SK-N-SH (cell line): ENCODE measurements at regions not wholly inside any gene's neighbourhood (a gene's known extent, or its start where the extent isn't known, plus 50 kb on each side); places are given as distances from the start of the nearest gene placed in this dataset.

Experiments
- CTCF ChIA-PET: fragments of 300-600, 350-600 bp; formaldehyde crosslinking; extraction: SDS; loops from one replicate; lab custom pipeline; 2021; lab: Yijun Ruan, JAX
- POLR2A ChIA-PET: fragments of 350-600 bp; sonication (Branson Sonifier 250); formaldehyde crosslinking; extraction: SDS; loops from one replicate; lab custom pipeline; 2020; ENCODE audit warnings: antibody characterized with exemption, inconsistent platforms; lab: Yijun Ruan, JAX
- DNase-seq: peaks from one replicate; pipeline ENCODE4 v3.0.0; 2012
- H2AFZ ChIP-seq: fragments of 200-600 bp; sonication (generic); 2 replicates; pipeline ENCODE4 v1.8.1; 2016; ENCODE audit warnings: antibody characterized with exemption, mild to moderate bottlenecking, low read depth
- H3F3A ChIP-seq: fragments of 200-600 bp; sonication (generic); replicated peaks from 2 replicates; pipeline ENCODE3; 2016; ENCODE audit warnings: antibody characterized with exemption, mild to moderate bottlenecking; ENCODE audit not compliant: insufficient read depth
- H3K27ac ChIP-seq, 2 experiments: fragments of 200-500 bp in 1 of 2; fragments of 200-600 bp in 1 of 2; sonication (Bioruptor generic) in 1 of 2; sonication (generic), shearing (Covaris generic) in 1 of 2; 2 replicates each; pipeline versions ENCODE4 v1.5.1 to v1.6.1; 2014 to 2016; ENCODE audit warnings: low read depth in 2 of 2, inconsistent platforms in 1 of 2, low read length in 1 of 2, mild to moderate bottlenecking in 1 of 2, mixed read lengths in 1 of 2
- H3K27me3 ChIP-seq: fragments of 200-600 bp; sonication (generic), shearing (Covaris generic); 2 replicates; pipeline ENCODE4 v1.6.1; 2016; ENCODE audit warnings: mixed run types; ENCODE audit not compliant: insufficient read depth
- H3K36me3 ChIP-seq, 2 experiments: fragments of 200-500 bp in 1 of 2; fragments of 200-600 bp in 1 of 2; sonication (Bioruptor generic) in 1 of 2; sonication (generic) in 1 of 2; replicated peaks in 1 of 2; 2 replicates each; pipeline versions ENCODE3 to v1.5.1; 2014 to 2016; ENCODE audit warnings: low read length in 1 of 2, mild to moderate bottlenecking in 1 of 2; ENCODE audit not compliant: insufficient read depth in 2 of 2, control insufficient read depth in 1 of 2
- H3K4me1 ChIP-seq, 2 experiments: fragments of 200-500 bp in 1 of 2; fragments of 200-600 bp in 1 of 2; sonication (Bioruptor generic) in 1 of 2; sonication (generic), shearing (Covaris generic) in 1 of 2; 2 replicates each; pipeline versions ENCODE4 v1.5.1 to v1.6.1; 2014 to 2016; ENCODE audit warnings: low read depth in 1 of 2, low read length in 1 of 2, mixed run types in 1 of 2; ENCODE audit not compliant: insufficient read depth in 2 of 2, control insufficient read depth in 1 of 2
- H3K4me2 ChIP-seq: fragments of 200-600 bp; sonication (generic), shearing (Covaris generic); 2 replicates; pipeline ENCODE4 v1.6.1; 2017; ENCODE audit warnings: mixed run types
- H3K4me3 ChIP-seq, 2 experiments: fragments of 200-500 bp in 1 of 2; fragments of 200-600 bp in 1 of 2; sonication (Bioruptor generic) in 1 of 2; sonication (generic), shearing (Covaris generic) in 1 of 2; 2 replicates each; pipeline versions ENCODE4 v1.5.1 to v1.8.1; 2014 to 2016; ENCODE audit warnings: low read depth in 2 of 2, inconsistent platforms in 1 of 2, low read length in 1 of 2, mild to moderate bottlenecking in 1 of 2, mixed read lengths in 1 of 2, moderate library complexity in 1 of 2
- H3K79me2 ChIP-seq: fragments of 200-600 bp; sonication (generic); 2 replicates; pipeline ENCODE4 v1.8.1; 2017; ENCODE audit warnings: mild to moderate bottlenecking; ENCODE audit not compliant: insufficient read depth
- H3K9ac ChIP-seq: fragments of 200-600 bp; sonication (generic); 2 replicates; pipeline ENCODE4 v1.6.1; 2017; ENCODE audit warnings: mixed run types
- H3K9me2 ChIP-seq: fragments of 200-600 bp; sonication (generic); 2 replicates; pipeline ENCODE4 v1.6.1; 2017; ENCODE audit warnings: mixed run types
- H3K9me3 ChIP-seq: fragments of 200-600 bp; sonication (generic); 2 replicates; pipeline ENCODE4 v1.6.1; 2017; ENCODE audit warnings: mixed run types, mild to moderate bottlenecking, moderate library complexity
- H4K20me1 ChIP-seq: fragments of 200-600 bp; sonication (generic); 2 replicates; pipeline ENCODE4 v1.6.1; 2017; ENCODE audit warnings: mild to moderate bottlenecking, mixed run types; ENCODE audit not compliant: insufficient read depth
- CHD2 ChIP-seq: fragments of 150-350 bp; IDR thresholded peaks from 2 replicates; pipeline ENCODE4 v1.6.1; 2018; ENCODE audit warnings: low read length; ENCODE audit not compliant: partially characterized antibody
- CTCF ChIP-seq: fragments of 200-600 bp; sonication (generic); IDR thresholded peaks from 2 replicates; pipeline ENCODE4 v1.6.1; 2017; ENCODE audit warnings: antibody characterized with exemption, mild to moderate bottlenecking, moderate library complexity
- EP300 ChIP-seq, 2 experiments: IDR thresholded peaks; 2 replicates each; pipeline versions ENCODE4 v1.4.0 to v1.6.1; 2012; ENCODE audit warnings: borderline replicate concordance in 1 of 2, low read depth in 1 of 2, low read length in 1 of 2
- EZH2phosphoT487 ChIP-seq: fragments of 200-600 bp; sonication (generic); IDR thresholded peaks from 2 replicates; pipeline ENCODE4 v1.6.1; 2017; ENCODE audit warnings: low read depth, mixed run types, mild to moderate bottlenecking, antibody characterized with exemption, moderate library complexity, borderline replicate concordance
- FOSL2 ChIP-seq: IDR thresholded peaks from 2 replicates; pipeline ENCODE4 v1.4.0; 2012; ENCODE audit warnings: low read depth, mild to moderate bottlenecking, moderate library complexity, borderline replicate concordance
- JUND ChIP-seq: IDR thresholded peaks from 2 replicates; pipeline ENCODE4 v1.4.0; 2012
- MAX ChIP-seq: IDR thresholded peaks from 2 replicates; pipeline ENCODE4 v1.4.0; 2012; ENCODE audit warnings: low read depth
- MEF2A ChIP-seq: IDR thresholded peaks from 2 replicates; pipeline ENCODE4 v1.4.0; 2012; ENCODE audit warnings: low read depth, borderline replicate concordance
- NRF1 ChIP-seq: IDR thresholded peaks from 2 replicates; pipeline ENCODE4 v1.6.1; 2012; ENCODE audit warnings: low read depth, mild to moderate bottlenecking, low read length
- RAD21 ChIP-seq: IDR thresholded peaks from 2 replicates; pipeline ENCODE4 v1.6.1; 2012; ENCODE audit warnings: mild to moderate bottlenecking, low read length
- RXRA ChIP-seq: IDR thresholded peaks from 2 replicates; pipeline ENCODE4 v1.4.0; 2012; ENCODE audit warnings: low read depth, mild to moderate bottlenecking, borderline replicate concordance
- SIN3A ChIP-seq: IDR thresholded peaks from 2 replicates; pipeline ENCODE4 v1.6.1; 2012; ENCODE audit warnings: low read depth, mild to moderate bottlenecking, low read length, moderate library complexity, borderline replicate concordance
- TCF12 ChIP-seq: IDR thresholded peaks from 2 replicates; pipeline ENCODE4 v1.4.0; 2012
- USF1 ChIP-seq: IDR thresholded peaks from 2 replicates; pipeline ENCODE4 v1.4.0; 2012; ENCODE audit warnings: low read depth, borderline replicate concordance
- WGBS: methylation state at CpG from one replicate; pipeline ENCODE4 v1.1.6; 2017; ENCODE audit warnings: low lambda C conversion rate; 5-methylcytosine and 5-hydroxymethylcytosine counted together
- TF ChIP-seq, protein P1 (sequence below): IDR thresholded peaks from 2 replicates; pipeline ENCODE4 v1.6.1; 2012; ENCODE audit warnings: mild to moderate bottlenecking, low read depth, low read length, moderate library complexity
- TF ChIP-seq, protein P2 (sequence below): IDR thresholded peaks from 2 replicates; pipeline ENCODE4; 2012
- TF ChIP-seq, protein P3 (sequence below): fragments of 150-350 bp; IDR thresholded peaks from 2 replicates; pipeline ENCODE4 v1.6.1; 2016; ENCODE audit warnings: mild to moderate bottlenecking, low read depth, low read length

- H3K27ac ChIP-seq = no peak overlapping the region
- no peaks in the 10 kb centered on the region for H3K4me1 ChIP-seq
- no peak for DNase-seq
- no peaks in the 10 kb centered on the region for H3K36me3 ChIP-seq
- whole genome bisulfite sequencing = 71% methylated on average over 6 of the region's 6 CpGs
- no peaks in the 10 kb centered on the region for H3K79me2 ChIP-seq
- no peak overlapping the region for H3K4me3 ChIP-seq
- POLR2A ChIA-PET = no interaction called here
- no peaks in the 10 kb centered on the region for H4K20me1 ChIP-seq
- H2AFZ ChIP-seq = no peak overlapping the region; the same call in 1 of the 2 replicates
- no peak overlapping the region for H3K4me2 ChIP-seq
- no peak overlapping the region for H3K9ac ChIP-seq
- no peaks in the 10 kb centered on the region for H3F3A ChIP-seq
- no peaks in the 10 kb centered on the region for H3K27me3 ChIP-seq
- H3K9me2 ChIP-seq = no peaks in the 10 kb centered on the region
- TF ChIP-seq TCF12 = no peak
- no peak for TF ChIP-seq NRF1
- no peak for TF ChIP-seq EP300 (IDR thresholded peaks at IDR 0.05; ENCODE audit: borderline replicate concordance in 1 of 2, low read depth in 1 of 2, low read length in 1 of 2)
- TF ChIP-seq USF1 = no peak
- no peak for TF ChIP-seq RXRA
- TF ChIP-seq, protein P1, sequence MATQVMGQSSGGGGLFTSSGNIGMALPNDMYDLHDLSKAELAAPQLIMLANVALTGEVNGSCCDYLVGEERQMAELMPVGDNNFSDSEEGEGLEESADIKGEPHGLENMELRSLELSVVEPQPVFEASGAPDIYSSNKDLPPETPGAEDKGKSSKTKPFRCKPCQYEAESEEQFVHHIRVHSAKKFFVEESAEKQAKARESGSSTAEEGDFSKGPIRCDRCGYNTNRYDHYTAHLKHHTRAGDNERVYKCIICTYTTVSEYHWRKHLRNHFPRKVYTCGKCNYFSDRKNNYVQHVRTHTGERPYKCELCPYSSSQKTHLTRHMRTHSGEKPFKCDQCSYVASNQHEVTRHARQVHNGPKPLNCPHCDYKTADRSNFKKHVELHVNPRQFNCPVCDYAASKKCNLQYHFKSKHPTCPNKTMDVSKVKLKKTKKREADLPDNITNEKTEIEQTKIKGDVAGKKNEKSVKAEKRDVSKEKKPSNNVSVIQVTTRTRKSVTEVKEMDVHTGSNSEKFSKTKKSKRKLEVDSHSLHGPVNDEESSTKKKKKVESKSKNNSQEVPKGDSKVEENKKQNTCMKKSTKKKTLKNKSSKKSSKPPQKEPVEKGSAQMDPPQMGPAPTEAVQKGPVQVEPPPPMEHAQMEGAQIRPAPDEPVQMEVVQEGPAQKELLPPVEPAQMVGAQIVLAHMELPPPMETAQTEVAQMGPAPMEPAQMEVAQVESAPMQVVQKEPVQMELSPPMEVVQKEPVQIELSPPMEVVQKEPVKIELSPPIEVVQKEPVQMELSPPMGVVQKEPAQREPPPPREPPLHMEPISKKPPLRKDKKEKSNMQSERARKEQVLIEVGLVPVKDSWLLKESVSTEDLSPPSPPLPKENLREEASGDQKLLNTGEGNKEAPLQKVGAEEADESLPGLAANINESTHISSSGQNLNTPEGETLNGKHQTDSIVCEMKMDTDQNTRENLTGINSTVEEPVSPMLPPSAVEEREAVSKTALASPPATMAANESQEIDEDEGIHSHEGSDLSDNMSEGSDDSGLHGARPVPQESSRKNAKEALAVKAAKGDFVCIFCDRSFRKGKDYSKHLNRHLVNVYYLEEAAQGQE = no peak
- no peak for TF ChIP-seq MAX
- TF ChIP-seq CHD2 = no peak
- no peaks in the 10 kb centered on the region for H3K9me3 ChIP-seq
- CTCF ChIA-PET = no interaction called here
Observed at GRCh38 chr17:59465949-59466307, 99.5 kb upstream of the DHX40 start.

DNA sequence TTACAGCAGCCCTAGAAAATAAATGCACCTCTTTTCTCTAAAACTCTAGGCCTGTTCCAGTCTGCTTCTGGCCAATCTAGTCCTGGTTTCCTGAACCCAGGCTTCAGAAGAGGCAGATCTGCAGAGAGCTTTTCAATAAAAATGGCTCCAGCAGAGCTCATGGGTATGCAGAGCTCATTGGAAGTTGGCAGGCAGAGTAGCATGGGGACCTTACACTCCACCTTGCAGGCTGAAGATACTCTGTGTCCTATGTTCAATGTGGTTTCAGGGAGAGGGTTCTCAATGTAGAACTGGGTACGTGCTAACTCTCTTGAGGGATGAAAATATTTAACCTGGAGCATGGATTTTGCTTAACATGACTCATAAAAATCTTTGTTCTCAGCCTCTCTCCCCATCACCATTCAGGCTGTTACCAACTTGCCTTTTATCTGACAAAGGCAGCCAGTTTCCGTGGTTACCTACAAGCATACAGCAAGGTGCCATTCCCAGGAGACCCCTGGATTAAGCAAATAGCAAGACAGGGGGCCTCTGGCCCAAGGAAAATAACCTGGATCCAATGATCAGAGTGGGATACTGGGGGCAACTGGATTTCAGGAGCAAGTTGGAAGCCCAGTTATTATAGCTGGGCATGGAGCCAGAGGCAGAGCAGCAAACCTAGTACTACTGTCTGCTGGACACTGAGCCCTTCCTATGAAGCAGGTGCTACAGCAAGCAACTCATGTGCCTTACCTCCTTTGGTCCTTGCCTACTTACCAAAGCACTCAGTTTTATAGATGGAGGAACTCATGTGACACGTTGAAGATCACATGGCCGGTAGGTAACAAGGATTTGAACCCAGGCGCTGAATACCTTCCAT is 98.2 kb upstream of the DHX40 start:
- DNase-seq = no peak
- no peaks in the 10 kb centered on the region for H3K9me3 ChIP-seq
- H4K20me1 ChIP-seq = no peaks in the 10 kb centered on the region
- no peaks in the 10 kb centered on the region for H3K27me3 ChIP-seq
- H3K9ac ChIP-seq = no peak overlapping the region
- ChIA-PET POLR2A (no interaction called here), CTCF (interaction anchor here (1.0 to 1.6 kb wide), 2 partner anchors 15 to 16 kb away, joined by 4 to 5 read pairs; no protein-coding TSS in a partner anchor)
- H3K4me3 ChIP-seq = no peak overlapping the region
- no peak overlapping the region for H2AFZ ChIP-seq
- H3K4me2 ChIP-seq = no peak overlapping the region
- H3K27ac ChIP-seq = no peak overlapping the region
- no peaks in the 10 kb centered on the region for H3K79me2 ChIP-seq
- WGBS = 83% methylated on average over 5 of the region's 5 CpGs
- no peaks in the 10 kb centered on the region for H3F3A ChIP-seq
- H3K9me2 ChIP-seq = no peaks in the 10 kb centered on the region
- H3K36me3 ChIP-seq = no peaks in the 10 kb centered on the region
- H3K4me1 ChIP-seq = no peaks in the 10 kb centered on the region
- TF ChIP-seq MAX (no peak), EZH2phosphoT487 (no peak), MEF2A (no peak), CHD2 (no peak), FOSL2 (no peak), JUND (no peak), CTCF (no peak), TCF12 (no peak), SIN3A (no peak), RAD21 (no peak)
- TF ChIP-seq, protein P2, sequence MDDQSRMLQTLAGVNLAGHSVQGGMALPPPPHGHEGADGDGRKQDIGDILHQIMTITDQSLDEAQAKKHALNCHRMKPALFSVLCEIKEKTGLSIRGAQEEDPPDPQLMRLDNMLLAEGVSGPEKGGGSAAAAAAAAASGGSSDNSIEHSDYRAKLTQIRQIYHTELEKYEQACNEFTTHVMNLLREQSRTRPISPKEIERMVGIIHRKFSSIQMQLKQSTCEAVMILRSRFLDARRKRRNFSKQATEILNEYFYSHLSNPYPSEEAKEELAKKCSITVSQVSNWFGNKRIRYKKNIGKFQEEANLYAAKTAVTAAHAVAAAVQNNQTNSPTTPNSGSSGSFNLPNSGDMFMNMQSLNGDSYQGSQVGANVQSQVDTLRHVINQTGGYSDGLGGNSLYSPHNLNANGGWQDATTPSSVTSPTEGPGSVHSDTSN = no peak
- TF ChIP-seq, protein P3, sequence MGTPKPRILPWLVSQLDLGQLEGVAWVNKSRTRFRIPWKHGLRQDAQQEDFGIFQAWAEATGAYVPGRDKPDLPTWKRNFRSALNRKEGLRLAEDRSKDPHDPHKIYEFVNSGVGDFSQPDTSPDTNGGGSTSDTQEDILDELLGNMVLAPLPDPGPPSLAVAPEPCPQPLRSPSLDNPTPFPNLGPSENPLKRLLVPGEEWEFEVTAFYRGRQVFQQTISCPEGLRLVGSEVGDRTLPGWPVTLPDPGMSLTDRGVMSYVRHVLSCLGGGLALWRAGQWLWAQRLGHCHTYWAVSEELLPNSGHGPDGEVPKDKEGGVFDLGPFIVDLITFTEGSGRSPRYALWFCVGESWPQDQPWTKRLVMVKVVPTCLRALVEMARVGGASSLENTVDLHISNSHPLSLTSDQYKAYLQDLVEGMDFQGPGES = no peak
